ENCODE measurements at regions not wholly inside any gene's neighbourhood (a gene's known extent, or its start where the extent isn't known, plus 50 kb on each side); places are given as distances from the start of the nearest gene placed in this dataset.

DNA sequence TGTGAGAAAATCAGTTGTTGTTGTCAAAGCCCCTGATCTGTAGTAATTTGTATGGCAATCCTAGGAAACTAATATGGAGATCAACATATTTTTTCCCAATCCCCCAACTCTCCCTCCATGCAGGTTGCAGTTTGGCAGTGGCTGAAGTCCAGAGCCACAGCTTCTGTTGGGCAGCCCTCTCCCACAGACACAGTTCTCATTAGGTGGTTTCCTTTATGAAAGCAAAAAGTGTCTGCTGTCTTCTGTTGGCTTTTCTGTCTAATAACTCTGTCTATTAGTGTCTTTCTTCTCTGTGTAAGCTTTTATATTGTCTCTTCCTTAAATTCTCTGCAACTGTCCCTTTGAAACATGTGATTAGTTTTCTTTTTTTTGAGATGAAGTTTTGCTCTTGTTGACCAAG, 914.3 kb upstream of the NCAM2 start:
- peaks cover 38% of the 10 kb centered on the region for H3K9me3 ChIP-seq (ENCODE audit: low read length)
- CTCF ChIA-PET (ENCODE audit: unreplicated experiment) = no interaction called here
- no peaks in the 10 kb centered on the region for H3K36me3 ChIP-seq (ENCODE audit: insufficient read depth, low read length)
- no peak overlapping the region for H2AFZ ChIP-seq (ENCODE audit: low read length)
- H3K4me1 ChIP-seq (ENCODE audit: insufficient read depth, low read length, poor library complexity, severe bottlenecking) = no peaks in the 10 kb centered on the region
- no peak for DNase-seq (ENCODE audit: low spot score)
- no peak for TF ChIP-seq EZH2phosphoT487 (IDR thresholded peaks at IDR 0.05; ENCODE audit: borderline replicate concordance, low read depth, low read length)
- TF ChIP-seq, protein P1, sequence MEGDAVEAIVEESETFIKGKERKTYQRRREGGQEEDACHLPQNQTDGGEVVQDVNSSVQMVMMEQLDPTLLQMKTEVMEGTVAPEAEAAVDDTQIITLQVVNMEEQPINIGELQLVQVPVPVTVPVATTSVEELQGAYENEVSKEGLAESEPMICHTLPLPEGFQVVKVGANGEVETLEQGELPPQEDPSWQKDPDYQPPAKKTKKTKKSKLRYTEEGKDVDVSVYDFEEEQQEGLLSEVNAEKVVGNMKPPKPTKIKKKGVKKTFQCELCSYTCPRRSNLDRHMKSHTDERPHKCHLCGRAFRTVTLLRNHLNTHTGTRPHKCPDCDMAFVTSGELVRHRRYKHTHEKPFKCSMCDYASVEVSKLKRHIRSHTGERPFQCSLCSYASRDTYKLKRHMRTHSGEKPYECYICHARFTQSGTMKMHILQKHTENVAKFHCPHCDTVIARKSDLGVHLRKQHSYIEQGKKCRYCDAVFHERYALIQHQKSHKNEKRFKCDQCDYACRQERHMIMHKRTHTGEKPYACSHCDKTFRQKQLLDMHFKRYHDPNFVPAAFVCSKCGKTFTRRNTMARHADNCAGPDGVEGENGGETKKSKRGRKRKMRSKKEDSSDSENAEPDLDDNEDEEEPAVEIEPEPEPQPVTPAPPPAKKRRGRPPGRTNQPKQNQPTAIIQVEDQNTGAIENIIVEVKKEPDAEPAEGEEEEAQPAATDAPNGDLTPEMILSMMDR (conservative IDR thresholded peaks at IDR 0.05; ENCODE audit: low read length) = no peak
- no peaks in the 10 kb centered on the region for H3K9me2 ChIP-seq (ENCODE audit: insufficient read depth, low read length)
- no peaks in the 10 kb centered on the region for H4K20me1 ChIP-seq (ENCODE audit: insufficient read depth, low read length)
- no peak overlapping the region for H3K4me3 ChIP-seq (ENCODE audit: low read depth, low read length, poor library complexity, severe bottlenecking)
- no TSS peak for BruUV-seq (replicated peaks)
- no peak overlapping the region for H3K27ac ChIP-seq (ENCODE audit: low read depth, low read length, poor library complexity, severe bottlenecking)
- intact Hi-C loops (cut with micrococcal nuclease; ENCODE audit: unreplicated experiment) = no loop called here
- H3K79me2 ChIP-seq (ENCODE audit: insufficient read depth, low read depth, low read length) = no peaks in the 10 kb centered on the region
- no peak overlapping the region for H3K4me2 ChIP-seq (ENCODE audit: low read length)
- POLR2A ChIA-PET = no interaction called here

DNA sequence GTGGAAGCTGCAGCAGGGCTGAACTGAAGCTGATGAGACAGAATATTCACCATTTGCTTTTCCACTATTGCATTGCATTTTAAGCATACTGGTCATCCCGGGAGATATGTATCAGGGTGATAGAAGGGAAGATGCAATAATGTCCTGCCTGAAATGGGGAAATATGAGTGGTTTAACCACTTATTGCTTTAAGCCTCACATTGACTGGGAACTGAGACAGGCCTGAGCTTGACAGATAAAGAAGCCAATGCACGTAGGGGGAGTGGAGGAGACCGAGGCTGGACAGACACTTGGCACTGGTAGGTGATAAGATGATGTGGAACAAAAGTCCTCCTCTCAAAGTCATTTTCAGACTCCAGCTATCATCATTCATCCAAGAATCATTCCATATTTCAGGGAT, 911.7 kb upstream of the NCAM2 start:
- intact Hi-C loops (cut with micrococcal nuclease; ENCODE audit: unreplicated experiment) = no loop called here
- no peak overlapping the region for H2AFZ ChIP-seq (ENCODE audit: low read length)
- H3K9me3 ChIP-seq (ENCODE audit: low read length) = peaks cover 40% of the 10 kb centered on the region
- no peak overlapping the region for H3K27ac ChIP-seq (ENCODE audit: low read depth, low read length, poor library complexity, severe bottlenecking)
- no peaks in the 10 kb centered on the region for H3K4me1 ChIP-seq (ENCODE audit: insufficient read depth, low read length, poor library complexity, severe bottlenecking)
- H4K20me1 ChIP-seq (ENCODE audit: insufficient read depth, low read length) = no peaks in the 10 kb centered on the region
- no peak overlapping the region for H3K4me2 ChIP-seq (ENCODE audit: low read length)
- H3K79me2 ChIP-seq (ENCODE audit: insufficient read depth, low read depth, low read length) = no peaks in the 10 kb centered on the region
- no peak overlapping the region for H3K4me3 ChIP-seq (ENCODE audit: low read depth, low read length, poor library complexity, severe bottlenecking)
- no peaks in the 10 kb centered on the region for H3K36me3 ChIP-seq (ENCODE audit: insufficient read depth, low read length)
- TF ChIP-seq, protein P1 (conservative IDR thresholded peaks at IDR 0.05; ENCODE audit: low read length) = no peak
- no peak for TF ChIP-seq EZH2phosphoT487 (IDR thresholded peaks at IDR 0.05; ENCODE audit: borderline replicate concordance, low read depth, low read length)
- DNase-seq (ENCODE audit: low spot score) = no peak
- CTCF ChIA-PET (ENCODE audit: unreplicated experiment) = no interaction called here
- no TSS peak for BruUV-seq (replicated peaks)
- no peaks in the 10 kb centered on the region for H3K9me2 ChIP-seq (ENCODE audit: insufficient read depth, low read length)
- POLR2A ChIA-PET = no interaction called here

DNA sequence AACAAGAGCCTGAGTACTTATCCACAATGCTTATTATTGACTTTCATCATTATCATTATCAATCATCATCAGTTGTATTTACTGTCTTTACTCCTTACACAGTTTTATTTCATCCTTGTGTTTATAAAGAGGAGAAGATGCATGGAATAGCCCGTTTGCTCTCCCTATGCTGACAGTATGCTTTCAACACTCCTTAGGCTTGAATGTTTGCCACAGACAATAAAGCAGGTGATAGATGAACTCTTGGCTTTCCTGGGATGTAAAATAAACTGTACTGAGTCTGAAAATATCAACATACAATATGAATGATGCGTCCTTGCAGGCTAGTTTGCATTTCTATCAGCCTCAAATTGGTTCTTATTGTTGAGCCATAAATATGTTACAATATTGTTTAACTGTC, 891.8 kb upstream of the NCAM2 start:
- TF ChIP-seq, protein P1 (conservative IDR thresholded peaks at IDR 0.05; ENCODE audit: low read length) = no peak
- no peak for TF ChIP-seq EZH2phosphoT487 (IDR thresholded peaks at IDR 0.05; ENCODE audit: borderline replicate concordance, low read depth, low read length)
- ChIA-PET POLR2A (no interaction called here), CTCF (ENCODE audit: unreplicated experiment) (no interaction called here)

More for the DNA sequence above, 891.8 kb upstream of the NCAM2 start:
- Histone ChIP-seq H3K4me2 (ENCODE audit: low read length) (no peak overlapping the region), H3K9me2 (ENCODE audit: insufficient read depth, low read length) (no peaks in the 10 kb centered on the region), H3K79me2 (ENCODE audit: insufficient read depth, low read depth, low read length) (no peaks in the 10 kb centered on the region), H3K4me3 (ENCODE audit: low read depth, low read length, poor library complexity, severe bottlenecking) (no peak overlapping the region), H4K20me1 (ENCODE audit: insufficient read depth, low read length) (no peaks in the 10 kb centered on the region), H2AFZ (ENCODE audit: low read length) (no peak overlapping the region), H3K4me1 (ENCODE audit: insufficient read depth, low read length, poor library complexity, severe bottlenecking) (no peaks in the 10 kb centered on the region), H3K27ac (ENCODE audit: low read depth, low read length, poor library complexity, severe bottlenecking) (no peak overlapping the region), H3K36me3 (ENCODE audit: insufficient read depth, low read length) (no peaks in the 10 kb centered on the region), H3K9me3 (ENCODE audit: low read length) (peaks cover 24% of the 10 kb centered on the region; the same call in 1 of the 2 replicates)
- no TSS peak for BruUV-seq (replicated peaks)
- DNase-seq (ENCODE audit: low spot score) = no peak
- intact Hi-C loops (cut with micrococcal nuclease; ENCODE audit: unreplicated experiment) = no loop called here

Data from OCI-LY7 (cell line).